ENCODE measurements at regions not wholly inside any gene's neighbourhood (a gene's known extent, or its start where the extent isn't known, plus 50 kb on each side); places are given as distances from the start of the nearest gene placed in this dataset.

DNA sequence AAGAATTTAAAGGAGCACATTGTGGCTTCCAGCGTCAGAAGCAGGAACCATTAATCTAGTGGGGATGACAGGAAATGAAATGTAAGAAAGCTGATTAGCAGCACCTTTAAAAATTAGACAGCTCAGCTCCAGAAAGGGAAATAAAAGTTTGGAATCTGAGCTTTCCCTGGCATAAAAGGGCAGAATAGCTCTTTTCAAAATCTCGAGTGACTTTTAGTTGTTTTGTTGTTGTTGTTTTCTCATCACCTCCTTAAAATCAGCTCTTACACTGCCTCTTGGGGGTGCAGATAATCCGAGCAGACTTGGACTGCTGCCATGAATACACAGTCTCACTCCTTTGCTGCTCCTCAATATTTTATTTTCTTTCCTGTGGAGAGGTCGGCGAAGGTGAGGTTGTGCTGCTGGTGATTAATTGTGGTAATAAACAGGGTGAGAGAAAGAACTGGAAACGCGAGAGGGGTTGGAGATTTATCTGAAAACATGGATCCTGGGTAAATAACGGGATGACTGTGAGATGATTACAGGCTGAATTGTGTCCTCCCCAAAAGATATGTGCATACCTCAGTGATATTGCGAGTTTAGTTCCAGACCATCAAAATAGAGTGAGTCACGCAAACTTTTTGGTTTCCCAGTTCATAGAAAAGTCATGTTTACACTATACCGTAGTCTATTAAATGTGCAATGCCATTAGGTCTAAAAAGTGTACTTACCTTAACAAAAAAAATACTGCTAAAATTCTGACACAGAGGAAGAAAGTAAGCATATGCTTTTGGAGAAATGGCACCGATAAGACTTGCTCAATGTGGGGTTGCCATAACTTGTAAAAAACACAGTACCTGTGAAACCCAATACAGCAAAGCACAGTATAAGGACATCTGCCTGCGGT is 787.7 kb downstream of the UQCRFS1 start:
- no peak for TF ChIP-seq POLR2A (IDR thresholded peaks at IDR 0.05)
- TF ChIP-seq, protein P1, sequence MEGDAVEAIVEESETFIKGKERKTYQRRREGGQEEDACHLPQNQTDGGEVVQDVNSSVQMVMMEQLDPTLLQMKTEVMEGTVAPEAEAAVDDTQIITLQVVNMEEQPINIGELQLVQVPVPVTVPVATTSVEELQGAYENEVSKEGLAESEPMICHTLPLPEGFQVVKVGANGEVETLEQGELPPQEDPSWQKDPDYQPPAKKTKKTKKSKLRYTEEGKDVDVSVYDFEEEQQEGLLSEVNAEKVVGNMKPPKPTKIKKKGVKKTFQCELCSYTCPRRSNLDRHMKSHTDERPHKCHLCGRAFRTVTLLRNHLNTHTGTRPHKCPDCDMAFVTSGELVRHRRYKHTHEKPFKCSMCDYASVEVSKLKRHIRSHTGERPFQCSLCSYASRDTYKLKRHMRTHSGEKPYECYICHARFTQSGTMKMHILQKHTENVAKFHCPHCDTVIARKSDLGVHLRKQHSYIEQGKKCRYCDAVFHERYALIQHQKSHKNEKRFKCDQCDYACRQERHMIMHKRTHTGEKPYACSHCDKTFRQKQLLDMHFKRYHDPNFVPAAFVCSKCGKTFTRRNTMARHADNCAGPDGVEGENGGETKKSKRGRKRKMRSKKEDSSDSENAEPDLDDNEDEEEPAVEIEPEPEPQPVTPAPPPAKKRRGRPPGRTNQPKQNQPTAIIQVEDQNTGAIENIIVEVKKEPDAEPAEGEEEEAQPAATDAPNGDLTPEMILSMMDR (IDR thresholded peaks at IDR 0.05): no peak
- H3K27me3 ChIP-seq: peaks cover 0 to 33% (median 0%) of the 10 kb centered on the region in 9 donors
- no peaks in the 10 kb centered on the region for H3K9me3 ChIP-seq
- intact Hi-C loops (cut with DNase I): no loop called here
- DNase-seq: no peak
- H3K4me1 ChIP-seq: no peaks in the 10 kb centered on the region
- no peak overlapping the region for H3K27ac ChIP-seq
- H3K36me3 ChIP-seq: no peaks in the 10 kb centered on the region
- no peak for ATAC-seq
- H3K4me3 ChIP-seq: no peak overlapping the region
- WGBS, 4 donors: 46 to 54% (median 50%) methylated on average over 13 of the region's 13 CpGs

DNA sequence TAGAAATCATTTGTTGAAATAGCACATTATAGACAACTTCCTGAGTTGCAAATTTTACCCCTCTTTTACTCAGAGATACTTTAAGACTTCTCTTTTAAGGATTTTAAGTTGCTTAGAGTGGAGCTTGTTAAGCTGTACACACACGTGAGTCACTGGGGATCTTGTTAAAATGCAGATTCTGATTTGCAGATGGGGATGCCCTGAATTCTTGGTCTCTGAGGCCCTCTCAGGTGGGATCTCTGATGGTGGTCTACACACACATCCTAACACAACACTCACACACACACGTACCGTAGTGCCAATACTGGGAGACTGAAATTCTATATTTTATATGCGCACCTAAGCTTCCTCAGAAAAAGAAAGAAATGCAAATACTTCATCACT is 788.3 kb downstream of the UQCRFS1 start:
- ATAC-seq: no peak
- WGBS, 4 donors: 51 to 57% (median 54%) methylated on average over 4 of the region's 4 CpGs
- intact Hi-C loops (cut with DNase I): no loop called here
- H3K4me3 ChIP-seq: no peak overlapping the region
- no peaks in the 10 kb centered on the region for H3K36me3 ChIP-seq
- H3K27me3 ChIP-seq: peaks cover 0 to 35% (median 0%) of the 10 kb centered on the region in 9 donors
- TF ChIP-seq, protein P1 (IDR thresholded peaks at IDR 0.05): no peak
- TF ChIP-seq POLR2A (IDR thresholded peaks at IDR 0.05): no peak
- DNase-seq: no peak
- no peak overlapping the region for H3K27ac ChIP-seq
- no peaks in the 10 kb centered on the region for H3K9me3 ChIP-seq
- H3K4me1 ChIP-seq: no peaks in the 10 kb centered on the region

DNA sequence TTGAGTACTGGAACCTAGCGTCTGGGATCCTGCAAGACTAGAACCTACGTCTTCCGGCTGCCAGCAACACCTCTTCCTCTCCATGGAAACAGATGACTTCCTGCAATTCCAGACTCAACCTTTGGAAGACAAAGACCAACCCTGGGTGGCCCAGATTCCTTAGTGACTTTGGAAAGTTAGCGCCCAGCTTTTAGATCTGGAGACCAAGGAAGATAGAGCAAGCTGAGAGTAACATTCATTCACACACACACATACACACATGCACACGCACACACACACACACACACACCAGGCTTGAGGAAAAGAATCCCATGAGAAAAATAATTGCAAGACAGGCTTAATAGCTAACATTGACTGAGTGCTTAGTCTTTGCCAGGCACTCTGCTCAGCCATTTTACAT is 788.9 kb downstream of the UQCRFS1 start:
- no peak for DNase-seq
- Histone ChIP-seq H3K27me3 (peaks cover 0 to 34% (median 0%) of the 10 kb centered on the region in 9 donors), H3K4me1 (no peaks in the 10 kb centered on the region), H3K27ac (no peak overlapping the region), H3K36me3 (no peaks in the 10 kb centered on the region), H3K9me3 (no peaks in the 10 kb centered on the region), H3K4me3 (no peak overlapping the region)
- WGBS, 4 donors: 40 to 62% (median 54%) methylated on average over 5 of the region's 5 CpGs
- no peak for TF ChIP-seq POLR2A (IDR thresholded peaks at IDR 0.05)
- intact Hi-C loops (cut with DNase I): no loop called here
- no peak for ATAC-seq

DNA sequence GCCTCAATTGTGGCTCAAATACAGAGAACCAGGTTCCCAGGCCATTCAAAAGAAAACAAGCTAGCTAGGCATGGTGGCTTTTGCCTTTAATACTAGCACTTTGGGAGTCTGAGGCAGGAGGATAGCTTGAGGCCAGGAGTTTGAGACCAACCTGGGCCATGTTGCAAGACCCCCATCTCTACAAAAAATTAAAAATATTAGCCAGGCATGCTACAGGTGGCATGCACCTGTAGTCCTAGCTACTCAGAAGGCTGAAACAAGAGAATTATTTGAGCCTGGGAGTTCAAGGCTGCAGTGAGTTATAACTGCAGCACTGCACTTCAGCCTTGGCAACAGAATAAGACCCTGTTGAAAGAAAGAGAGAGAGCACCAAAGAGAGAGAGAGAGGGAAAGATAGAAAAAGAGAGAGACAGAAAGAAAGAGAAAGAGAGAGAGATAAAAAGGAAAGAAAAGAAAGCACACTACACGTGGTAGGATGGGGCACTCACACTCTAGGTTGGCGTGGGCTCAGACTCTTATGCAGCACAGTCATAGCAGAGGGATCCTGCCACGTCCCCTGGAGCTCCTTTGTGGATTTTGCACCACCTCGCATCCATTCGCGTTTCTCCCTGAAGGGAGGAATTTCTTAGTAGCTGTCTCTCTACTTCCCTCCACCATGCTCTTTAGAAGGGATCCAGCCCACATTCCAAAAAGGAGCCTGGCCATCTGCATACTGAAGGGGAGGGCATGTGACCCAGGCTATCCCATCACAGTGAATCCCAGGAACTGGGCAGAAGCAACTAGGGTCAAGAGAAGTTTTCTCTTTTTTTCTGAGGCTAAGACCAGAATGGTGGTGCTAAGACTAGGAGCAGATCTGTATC is 789.9 kb downstream of the UQCRFS1 start:
- Histone ChIP-seq H3K27ac (no peak overlapping the region), H3K36me3 (no peaks in the 10 kb centered on the region), H3K4me3 (no peak overlapping the region), H3K9me3 (no peaks in the 10 kb centered on the region), H3K4me1 (no peaks in the 10 kb centered on the region), H3K27me3 (peaks cover 0 to 29% (median 0%) of the 10 kb centered on the region in 9 donors)
- DNase-seq (no peak), ATAC-seq (no peak)
- TF ChIP-seq POLR2A (IDR thresholded peaks at IDR 0.05): no peak
- TF ChIP-seq, protein P1 (IDR thresholded peaks at IDR 0.05): no peak
- intact Hi-C loops (cut with DNase I): no loop called here
- WGBS, 4 donors: 56 to 72% (median 64%) methylated on average over 6 of the region's 6 CpGs

Data from heart left ventricle (tissue), 16 donors.